NK-92 treated with Interleukin-12 subunit alpha and Interleukin-12 subunit beta, amount 100 ng/mL, for 24 hours (cell line): ENCODE measurements at regions not wholly inside any gene's neighbourhood (a gene's known extent, or its start where the extent isn't known, plus 50 kb on each side); places are given as distances from the start of the nearest gene placed in this dataset.
"Not testable (repeated sequence)": the region's sequence is repeated elsewhere in the genome, so short reads cannot be mapped to it uniquely, and the experiment has no call there.

Experiments used
- DNase-seq: peaks from one replicate; lab custom pipeline; 2025; lab: John Stamatoyannopoulos, UW

- DNase-seq = no peak
Observed at GRCh38 chr4:138444260-138444659, 202.1 kb upstream of the SLC7A11 start.

- DNase-seq = no peak
Observed at GRCh38 chr4:138439143-138439581, 197.0 kb upstream of the SLC7A11 start.

- DNase-seq = no peak
Observed at GRCh38 chr4:138438608-138439007, 196.5 kb upstream of the SLC7A11 start.

GRCh38 chr4:138437263-138437851 lies 195.2 kb upstream of the SLC7A11 start:
- no peak for DNase-seq

- not testable (repeated sequence) for DNase-seq
Observed at GRCh38 chr4:138435733-138436132, 193.6 kb upstream of the SLC7A11 start.

GRCh38 chr4:138435046-138435445 lies 192.9 kb upstream of the SLC7A11 start:
- not testable (repeated sequence) for DNase-seq

GRCh38 chr4:138428611-138429010 lies 186.5 kb upstream of the SLC7A11 start:
- no peak for DNase-seq

GRCh38 chr4:138426786-138427185 lies 184.6 kb upstream of the SLC7A11 start:
- DNase-seq = no peak

GRCh38 chr4:138420471-138420870 lies 178.3 kb upstream of the SLC7A11 start:
- no peak for DNase-seq

GRCh38 chr4:138414202-138414601 lies 172.1 kb upstream of the SLC7A11 start:
- no peak for DNase-seq

- no peak for DNase-seq
Observed at GRCh38 chr4:138413273-138413672, 171.1 kb upstream of the SLC7A11 start.

- DNase-seq = no peak
Observed at GRCh38 chr4:138412847-138413246, 170.7 kb upstream of the SLC7A11 start.

- DNase-seq = no peak
Observed at GRCh38 chr4:138410266-138410665, 168.1 kb upstream of the SLC7A11 start.

- DNase-seq = no peak
Observed at GRCh38 chr4:138409670-138410069, 167.5 kb upstream of the SLC7A11 start.

GRCh38 chr4:138408758-138409157 lies 166.6 kb upstream of the SLC7A11 start:
- no peak for DNase-seq

- no peak for DNase-seq
Observed at GRCh38 chr4:138407329-138407728, 165.2 kb upstream of the SLC7A11 start.

GRCh38 chr4:138406876-138407275 lies 164.7 kb upstream of the SLC7A11 start:
- DNase-seq = no peak

- DNase-seq = no peak
Observed at GRCh38 chr4:138405934-138406567, 163.9 kb upstream of the SLC7A11 start.

- DNase-seq = no peak
Observed at GRCh38 chr4:138405466-138405891, 163.3 kb upstream of the SLC7A11 start.

- no peak for DNase-seq
Observed at GRCh38 chr4:138404801-138405200, 162.7 kb upstream of the SLC7A11 start.

GRCh38 chr4:138404251-138404650 lies 162.1 kb upstream of the SLC7A11 start:
- DNase-seq = no peak

GRCh38 chr4:138401334-138401733 lies 159.2 kb upstream of the SLC7A11 start:
- no peak for DNase-seq

- DNase-seq = no peak
Observed at GRCh38 chr4:138400543-138400942, 158.4 kb upstream of the SLC7A11 start.

- DNase-seq = no peak
Observed at GRCh38 chr4:138400066-138400465, 157.9 kb upstream of the SLC7A11 start.
